Smooth muscle cell (in vitro differentiated cells): ENCODE measurements at regions not wholly inside any gene's neighbourhood (a gene's known extent, or its start where the extent isn't known, plus 50 kb on each side); places are given as distances from the start of the nearest gene placed in this dataset.
A peak's percentile ranks its signal among the peaks of the same experiment; 100 is the strongest.

Source experiments
- DNase-seq: peaks from one replicate; lab custom pipeline; 2025; ENCODE audit not compliant: unreplicated experiment; lab: John Stamatoyannopoulos, UW
- H2AFZ ChIP-seq: fragments of 200-600 bp; sonication (generic); 2 replicates; pipeline ENCODE4 v1.6.0; 2016; ENCODE audit warnings: antibody characterized with exemption, low read depth, mild to moderate bottlenecking
- H3F3A ChIP-seq: fragments of 200-600 bp; sonication (generic); 2 replicates; pipeline ENCODE4 v1.6.0; 2017; ENCODE audit warnings: antibody characterized with exemption, low read depth
- H3K27ac ChIP-seq: fragments of 200-600 bp; sonication (generic); 2 replicates; pipeline ENCODE4 v1.5.1; 2016; ENCODE audit warnings: low read depth, mild to moderate bottlenecking
- H3K27me3 ChIP-seq: fragments of 200-600 bp; sonication (generic); 2 replicates; pipeline ENCODE4 v1.6.1; 2016; ENCODE audit warnings: low read depth, mild to moderate bottlenecking
- H3K36me3 ChIP-seq: fragments of 200-600 bp; sonication (generic); 2 replicates; pipeline ENCODE4 v1.5.1; 2016; ENCODE audit warnings: low read depth
- H3K4me1 ChIP-seq: fragments of 200-600 bp; sonication (generic); 2 replicates; pipeline ENCODE4 v1.5.1; 2016; ENCODE audit warnings: low read depth
- H3K4me2 ChIP-seq: fragments of 200-600 bp; sonication (generic); 2 replicates; pipeline ENCODE4 v1.6.0; 2016; ENCODE audit warnings: mild to moderate bottlenecking
- H3K4me3 ChIP-seq: fragments of 200-600 bp; sonication (generic); 2 replicates; pipeline ENCODE4 v1.5.1; 2016; ENCODE audit warnings: mild to moderate bottlenecking
- H3K79me2 ChIP-seq: fragments of 200-600 bp; sonication (generic); 2 replicates; pipeline ENCODE4 v1.6.0; 2016; ENCODE audit warnings: low read depth, mild to moderate bottlenecking
- H3K9ac ChIP-seq: fragments of 200-600 bp; sonication (generic); 2 replicates; pipeline ENCODE4 v1.6.0; 2016; ENCODE audit warnings: low read depth
- H3K9me3 ChIP-seq: fragments of 200-600 bp; sonication (generic); replicated peaks from 2 replicates; pipeline ENCODE4 v1.5.1; 2016; ENCODE audit warnings: low read depth
- H4K20me1 ChIP-seq: fragments of 200-600 bp; sonication (generic); 2 replicates; pipeline ENCODE4 v1.6.0; 2016; ENCODE audit warnings: low read depth
- WGBS: methylation state at CpG from one replicate; pipeline ENCODE4 v1.1.7; 2016; ENCODE audit warnings: low lambda C conversion rate; 5-methylcytosine and 5-hydroxymethylcytosine counted together
- TF ChIP-seq, protein P1 (sequence below): fragments of 200-600 bp; sonication (generic); IDR thresholded peaks from 2 replicates; pipeline ENCODE4 v1.5.1; 2017; ENCODE audit warnings: borderline replicate concordance, mild to moderate bottlenecking, antibody characterized with exemption; ENCODE audit not compliant: insufficient read depth, poor library complexity, severe bottlenecking

DNA sequence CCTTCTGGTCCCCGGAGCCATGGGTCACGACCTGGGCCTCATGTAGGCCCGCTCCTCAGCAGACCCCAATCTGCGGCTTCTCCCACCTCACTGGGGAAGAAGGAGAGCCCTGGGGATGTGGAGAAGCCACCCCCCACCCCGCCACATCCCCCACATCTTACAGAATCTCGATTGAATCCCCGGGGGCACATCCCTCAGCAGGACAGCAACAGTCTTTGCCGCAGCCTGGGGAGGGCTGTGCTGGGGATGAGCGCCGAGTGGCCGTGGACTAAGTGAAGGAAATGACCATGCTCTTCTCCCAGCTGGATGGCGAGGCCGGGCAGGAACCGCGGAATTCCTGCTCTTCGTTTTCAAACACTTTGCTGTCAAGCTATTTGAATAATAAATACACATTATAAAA is 169.0 kb upstream of the RTL1 start:
- no peaks in the 10 kb centered on the region for H4K20me1 ChIP-seq
- TF ChIP-seq, protein P1, sequence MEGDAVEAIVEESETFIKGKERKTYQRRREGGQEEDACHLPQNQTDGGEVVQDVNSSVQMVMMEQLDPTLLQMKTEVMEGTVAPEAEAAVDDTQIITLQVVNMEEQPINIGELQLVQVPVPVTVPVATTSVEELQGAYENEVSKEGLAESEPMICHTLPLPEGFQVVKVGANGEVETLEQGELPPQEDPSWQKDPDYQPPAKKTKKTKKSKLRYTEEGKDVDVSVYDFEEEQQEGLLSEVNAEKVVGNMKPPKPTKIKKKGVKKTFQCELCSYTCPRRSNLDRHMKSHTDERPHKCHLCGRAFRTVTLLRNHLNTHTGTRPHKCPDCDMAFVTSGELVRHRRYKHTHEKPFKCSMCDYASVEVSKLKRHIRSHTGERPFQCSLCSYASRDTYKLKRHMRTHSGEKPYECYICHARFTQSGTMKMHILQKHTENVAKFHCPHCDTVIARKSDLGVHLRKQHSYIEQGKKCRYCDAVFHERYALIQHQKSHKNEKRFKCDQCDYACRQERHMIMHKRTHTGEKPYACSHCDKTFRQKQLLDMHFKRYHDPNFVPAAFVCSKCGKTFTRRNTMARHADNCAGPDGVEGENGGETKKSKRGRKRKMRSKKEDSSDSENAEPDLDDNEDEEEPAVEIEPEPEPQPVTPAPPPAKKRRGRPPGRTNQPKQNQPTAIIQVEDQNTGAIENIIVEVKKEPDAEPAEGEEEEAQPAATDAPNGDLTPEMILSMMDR: no peak
- H2AFZ ChIP-seq: peak overlapping the region; percentile 54
- H3K9me3 ChIP-seq: no peaks in the 10 kb centered on the region
- peak overlapping the region; percentile 97 for H3K27ac ChIP-seq
- H3K4me2 ChIP-seq: peak overlapping the region; percentile 80
- H3K79me2 ChIP-seq: no peaks in the 10 kb centered on the region
- H3K36me3 ChIP-seq: no peaks in the 10 kb centered on the region
- no peak for DNase-seq
- peak overlapping the region; percentile 87 for H3K9ac ChIP-seq
- WGBS: 36% methylated on average over 16 of the region's 16 CpGs
- no peak overlapping the region for H3K4me3 ChIP-seq
- no peaks in the 10 kb centered on the region for H3K27me3 ChIP-seq
- peaks cover 29% of the 10 kb centered on the region for H3K4me1 ChIP-seq
- H3F3A ChIP-seq: no peaks in the 10 kb centered on the region

DNA sequence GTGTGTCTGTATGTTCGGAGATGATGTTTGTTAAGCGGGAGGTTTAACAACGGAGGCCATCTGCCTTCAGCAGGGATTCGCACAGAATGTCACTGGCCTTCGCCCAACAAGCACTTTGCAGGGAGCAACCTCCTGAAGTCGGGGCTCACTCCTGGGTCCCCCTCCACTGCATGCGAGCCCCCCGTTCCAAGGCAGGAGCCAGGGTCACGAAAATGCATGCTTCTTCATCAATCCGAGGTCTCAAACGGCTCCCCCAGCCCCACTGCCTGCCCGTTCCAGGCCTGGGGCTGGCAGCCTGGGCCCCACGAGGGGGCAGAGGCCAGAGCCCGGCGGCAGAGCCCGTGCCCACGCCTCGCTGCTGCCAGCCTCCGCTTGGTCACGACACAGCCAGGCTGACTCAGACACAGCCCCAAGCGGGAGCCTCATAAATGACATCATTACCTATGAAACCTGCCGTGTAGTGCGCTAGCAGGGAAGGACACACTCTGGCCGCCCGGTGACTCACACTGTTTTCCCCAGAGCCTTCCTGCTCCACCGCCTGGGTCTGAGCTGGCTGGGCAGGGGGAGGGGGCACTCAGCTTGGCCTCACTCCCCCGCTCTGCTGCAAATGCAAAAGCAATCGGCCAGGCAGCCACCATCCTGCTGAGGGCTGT is 169.5 kb upstream of the RTL1 start:
- peak overlapping the region; percentile 87 for H3K9ac ChIP-seq
- peak; percentile 80 for DNase-seq
- H3K4me2 ChIP-seq: peak overlapping the region; percentile 80
- peak overlapping the region; percentile 97 for H3K27ac ChIP-seq
- H3K27me3 ChIP-seq: no peaks in the 10 kb centered on the region
- H3K9me3 ChIP-seq: no peaks in the 10 kb centered on the region
- H3K79me2 ChIP-seq: no peaks in the 10 kb centered on the region
- H3K36me3 ChIP-seq: no peaks in the 10 kb centered on the region
- H3K4me1 ChIP-seq: peaks cover 33% of the 10 kb centered on the region
- no peak overlapping the region for H3K4me3 ChIP-seq
- H3F3A ChIP-seq: no peaks in the 10 kb centered on the region
- TF ChIP-seq, protein P1: peak; percentile 6
- 14% methylated on average over 28 of the region's 28 CpGs for WGBS
- H2AFZ ChIP-seq: peak overlapping the region; percentile 54
- no peaks in the 10 kb centered on the region for H4K20me1 ChIP-seq

GRCh38 chr14:101073598-101073965 is 170.1 kb upstream of the RTL1 start:
- TF ChIP-seq, protein P1: no peak
- peak overlapping the region; percentile 41 for H3K4me2 ChIP-seq
- H3K9me3 ChIP-seq: no peaks in the 10 kb centered on the region
- H3K4me1 ChIP-seq: peaks cover 33% of the 10 kb centered on the region
- H2AFZ ChIP-seq: no peak overlapping the region
- H3K4me3 ChIP-seq: no peak overlapping the region
- H3K9ac ChIP-seq: peak overlapping the region; percentile 23
- no peaks in the 10 kb centered on the region for H3K27me3 ChIP-seq
- no peaks in the 10 kb centered on the region for H4K20me1 ChIP-seq
- no peaks in the 10 kb centered on the region for H3K79me2 ChIP-seq
- WGBS: 16% methylated on average over 7 of the region's 7 CpGs
- H3F3A ChIP-seq: no peaks in the 10 kb centered on the region
- H3K36me3 ChIP-seq: no peaks in the 10 kb centered on the region
- no peak for DNase-seq
- peak overlapping the region; percentile 77 for H3K27ac ChIP-seq
